Activated CD4-positive, alpha-beta memory T cell treated with anti-CD3 and anti-CD28 coated beads, Interleukin-2, amount 10 ng/mL, durations not matched to agents 7 days and 5 days (primary cell): ENCODE measurements at regions not wholly inside any gene's neighbourhood (a gene's known extent, or its start where the extent isn't known, plus 50 kb on each side); places are given as distances from the start of the nearest gene placed in this dataset.

ENCODE experiments used
- CTCF ChIA-PET: fragments of 350-600 bp; sonication (Branson Sonifier 250); formaldehyde crosslinking; loops from one replicate; lab custom pipeline; 2021; ENCODE audit warnings: antibody characterized with exemption, inconsistent platforms; lab: Charles Lee
- POLR2A ChIA-PET: fragments of 350-600 bp; sonication (Branson Sonifier 250); formaldehyde crosslinking; loops from one replicate; lab custom pipeline; 2021; ENCODE audit warnings: antibody characterized with exemption; lab: Charles Lee
- DNase-seq: peaks from one replicate; pipeline ENCODE4 v3.0.0-alpha.2; 2020
- H3K27ac Mint-ChIP-seq: one replicate; pipeline ENCODE4 v1.8.0; 2021; ENCODE audit warnings: mild to moderate bottlenecking, mixed read lengths
- H3K27me3 Mint-ChIP-seq: one replicate; pipeline ENCODE4 v1.8.0; 2021; ENCODE audit warnings: mixed read lengths
- H3K36me3 Mint-ChIP-seq: one replicate; pipeline ENCODE4 v1.8.0; 2021; ENCODE audit warnings: low read depth, mixed read lengths
- H3K4me1 Mint-ChIP-seq: one replicate; pipeline ENCODE4 v1.8.0; 2021; ENCODE audit warnings: mixed read lengths
- H3K4me3 Mint-ChIP-seq: one replicate; pipeline ENCODE4 v1.8.0; 2021; ENCODE audit warnings: mild to moderate bottlenecking, mixed read lengths
- H3K9me3 Mint-ChIP-seq: one replicate; pipeline ENCODE4 v1.8.0; 2021; ENCODE audit warnings: mixed read lengths

GRCh38 chr6:71420095-71420692 lies 131.6 kb downstream of the OGFRL1 start:
- CTCF ChIA-PET = no interaction called here
- Mint-ChIP-seq H3K4me1 (no peaks in the 10 kb centered on the region), H3K27ac (no peak overlapping the region), H3K27me3 (peaks cover 53% of the 10 kb centered on the region), H3K9me3 (no peaks in the 10 kb centered on the region), H3K4me3 (no peak overlapping the region), H3K36me3 (peaks cover 3% of the 10 kb centered on the region)
- no peak for DNase-seq
- POLR2A ChIA-PET = no interaction called here

- Mint-ChIP-seq H3K4me3 (no peak overlapping the region), H3K4me1 (no peaks in the 10 kb centered on the region), H3K27ac (no peak overlapping the region), H3K9me3 (no peaks in the 10 kb centered on the region), H3K27me3 (peaks cover 51% of the 10 kb centered on the region), H3K36me3 (peaks cover 3% of the 10 kb centered on the region)
- CTCF ChIA-PET = no interaction called here
- POLR2A ChIA-PET = no interaction called here
- no peak for DNase-seq
These were observed 132.2 kb downstream of the OGFRL1 start for GRCh38 chr6:71420693-71421328.

- Mint-ChIP-seq H3K27ac (no peak overlapping the region), H3K4me1 (no peaks in the 10 kb centered on the region), H3K9me3 (no peaks in the 10 kb centered on the region), H3K27me3 (peaks cover 57% of the 10 kb centered on the region), H3K36me3 (peaks cover 3% of the 10 kb centered on the region), H3K4me3 (no peak overlapping the region)
- ChIA-PET CTCF (no interaction called here), POLR2A (no interaction called here)
- DNase-seq = no peak
These were observed 133.0 kb downstream of the OGFRL1 start for GRCh38 chr6:71421611-71422010.

GRCh38 chr6:71430018-71430417 lies 141.4 kb downstream of the OGFRL1 start:
- peaks cover 14% of the 10 kb centered on the region for H3K27me3 Mint-ChIP-seq

GRCh38 chr6:71433441-71433840 lies 144.8 kb downstream of the OGFRL1 start:
- Mint-ChIP-seq H3K4me1 (no peaks in the 10 kb centered on the region), H3K4me3 (no peak overlapping the region), H3K36me3 (no peaks in the 10 kb centered on the region), H3K27me3 (peaks cover 2% of the 10 kb centered on the region), H3K9me3 (no peaks in the 10 kb centered on the region), H3K27ac (no peak overlapping the region)
- CTCF ChIA-PET = no interaction called here
- POLR2A ChIA-PET = no interaction called here
- no peak for DNase-seq

More at GRCh38 chr6:71430018-71430417, 141.4 kb downstream of the OGFRL1 start:
- DNase-seq = no peak
- Mint-ChIP-seq H3K4me3 (no peak overlapping the region), H3K9me3 (no peaks in the 10 kb centered on the region), H3K27ac (no peak overlapping the region), H3K4me1 (no peaks in the 10 kb centered on the region), H3K36me3 (no peaks in the 10 kb centered on the region)
- POLR2A ChIA-PET = no interaction called here
- CTCF ChIA-PET = no interaction called here

- Mint-ChIP-seq H3K36me3 (no peaks in the 10 kb centered on the region), H3K4me3 (no peak overlapping the region), H3K27ac (no peak overlapping the region), H3K9me3 (no peaks in the 10 kb centered on the region), H3K27me3 (no peaks in the 10 kb centered on the region), H3K4me1 (no peaks in the 10 kb centered on the region)
- ChIA-PET POLR2A (no interaction called here), CTCF (no interaction called here)
- no peak for DNase-seq
These were observed 155.6 kb downstream of the OGFRL1 start for GRCh38 chr6:71444222-71444621.

- Mint-ChIP-seq H3K36me3 (no peaks in the 10 kb centered on the region), H3K27ac (no peak overlapping the region)
These were observed 157.4 kb downstream of the OGFRL1 start for GRCh38 chr6:71446057-71446456.

GRCh38 chr6:71446470-71446869 lies 157.9 kb downstream of the OGFRL1 start:
- Mint-ChIP-seq H3K4me1 (no peaks in the 10 kb centered on the region), H3K9me3 (no peaks in the 10 kb centered on the region), H3K4me3 (no peak overlapping the region), H3K27ac (no peak overlapping the region), H3K36me3 (no peaks in the 10 kb centered on the region), H3K27me3 (no peaks in the 10 kb centered on the region)
- CTCF ChIA-PET = no interaction called here
- POLR2A ChIA-PET = no interaction called here
- no peak for DNase-seq

More at GRCh38 chr6:71446057-71446456, 157.4 kb downstream of the OGFRL1 start:
- no peaks in the 10 kb centered on the region for H3K27me3 Mint-ChIP-seq
- POLR2A ChIA-PET = no interaction called here
- H3K9me3 Mint-ChIP-seq = no peaks in the 10 kb centered on the region
- CTCF ChIA-PET = no interaction called here
- DNase-seq = no peak
- no peaks in the 10 kb centered on the region for H3K4me1 Mint-ChIP-seq
- H3K4me3 Mint-ChIP-seq = no peak overlapping the region

GRCh38 chr6:71452697-71453370 lies 164.2 kb downstream of the OGFRL1 start:
- DNase-seq = no peak
- H3K4me1 Mint-ChIP-seq = no peaks in the 10 kb centered on the region
- ChIA-PET POLR2A (no interaction called here), CTCF (no interaction called here)
- H3K27ac Mint-ChIP-seq = no peak overlapping the region
- H3K4me3 Mint-ChIP-seq = no peak overlapping the region
- H3K9me3 Mint-ChIP-seq = no peaks in the 10 kb centered on the region
- H3K36me3 Mint-ChIP-seq = no peaks in the 10 kb centered on the region
- H3K27me3 Mint-ChIP-seq = no peaks in the 10 kb centered on the region

- no peak for DNase-seq
- Mint-ChIP-seq H3K27ac (no peak overlapping the region), H3K27me3 (no peaks in the 10 kb centered on the region), H3K4me3 (no peak overlapping the region), H3K9me3 (no peaks in the 10 kb centered on the region), H3K4me1 (no peaks in the 10 kb centered on the region), H3K36me3 (no peaks in the 10 kb centered on the region)
- ChIA-PET POLR2A (no interaction called here), CTCF (no interaction called here)
These were observed 164.7 kb downstream of the OGFRL1 start for GRCh38 chr6:71453371-71453706.

- Mint-ChIP-seq H3K9me3 (no peaks in the 10 kb centered on the region), H3K36me3 (no peaks in the 10 kb centered on the region), H3K4me3 (no peak overlapping the region), H3K4me1 (no peaks in the 10 kb centered on the region), H3K27ac (no peak overlapping the region), H3K27me3 (no peaks in the 10 kb centered on the region)
- no peak for DNase-seq
- POLR2A ChIA-PET = no interaction called here
- CTCF ChIA-PET = no interaction called here
These were observed 165.4 kb downstream of the OGFRL1 start for GRCh38 chr6:71454056-71454455.

GRCh38 chr6:71457929-71458328 lies 169.3 kb downstream of the OGFRL1 start:
- H3K4me3 Mint-ChIP-seq = no peak overlapping the region
- no peak overlapping the region for H3K27ac Mint-ChIP-seq
- H3K4me1 Mint-ChIP-seq = no peaks in the 10 kb centered on the region
- H3K27me3 Mint-ChIP-seq = peaks cover 4% of the 10 kb centered on the region
- ChIA-PET POLR2A (no interaction called here), CTCF (no interaction called here)
- no peak for DNase-seq
- no peaks in the 10 kb centered on the region for H3K9me3 Mint-ChIP-seq
- H3K36me3 Mint-ChIP-seq = no peaks in the 10 kb centered on the region

GRCh38 chr6:71459162-71459561 lies 170.6 kb downstream of the OGFRL1 start:
- Mint-ChIP-seq H3K9me3 (no peaks in the 10 kb centered on the region), H3K4me1 (no peaks in the 10 kb centered on the region), H3K36me3 (no peaks in the 10 kb centered on the region), H3K27ac (no peak overlapping the region), H3K27me3 (peaks cover 4% of the 10 kb centered on the region), H3K4me3 (no peak overlapping the region)
- POLR2A ChIA-PET = no interaction called here
- CTCF ChIA-PET = no interaction called here
- no peak for DNase-seq

- no peaks in the 10 kb centered on the region for H3K36me3 Mint-ChIP-seq
These were observed 172.3 kb downstream of the OGFRL1 start for GRCh38 chr6:71460933-71461332.

More at GRCh38 chr6:71460933-71461332, 172.3 kb downstream of the OGFRL1 start:
- DNase-seq = no peak
- H3K9me3 Mint-ChIP-seq = no peaks in the 10 kb centered on the region
- no peak overlapping the region for H3K27ac Mint-ChIP-seq
- ChIA-PET POLR2A (no interaction called here), CTCF (no interaction called here)
- no peak overlapping the region for H3K4me3 Mint-ChIP-seq
- peaks cover 4% of the 10 kb centered on the region for H3K27me3 Mint-ChIP-seq
- no peaks in the 10 kb centered on the region for H3K4me1 Mint-ChIP-seq
